IMR-90 (cell line): ENCODE measurements at regions not wholly inside any gene's neighbourhood (a gene's known extent, or its start where the extent isn't known, plus 50 kb on each side); places are given as distances from the start of the nearest gene placed in this dataset.

Experiments used
- ATAC-seq: fragments of 200-7000 bp; cut with Tn5 transposase; 2 replicates; pipeline ENCODE4 v1.9.1; 2020; ENCODE audit warnings: low read depth, mild to moderate bottlenecking, moderate library complexity
- BruUV-seq: library from RNA; stranded (reverse); fragments of 400-500 nt; replicated peaks from 2 replicates; lab custom pipeline; 2021; lab: Mats Ljungman, UMichigan
- CTCF ChIA-PET: fragments of 300-600 bp; formaldehyde crosslinking; extraction: SDS; loops from one replicate; lab custom pipeline; 2021; ENCODE audit warnings: antibody characterized with exemption; lab: Yijun Ruan, JAX
- POLR2A ChIA-PET: fragments of 300-600 bp; sonication (Branson Sonifier 250); formaldehyde crosslinking; loops from one replicate; lab custom pipeline; 2022; ENCODE audit warnings: antibody characterized with exemption; ENCODE audit not compliant: unreplicated experiment; lab: Charles Lee
- DNase-seq: peaks from one replicate; pipeline ENCODE4 v3.0.0; 2013
- H2AFZ ChIP-seq: replicated peaks from 2 replicates; pipeline ENCODE3; 2013; ENCODE audit warnings: low read length, mild to moderate bottlenecking; ENCODE audit not compliant: poor library complexity
- H2AK5ac ChIP-seq: 2 replicates; pipeline ENCODE4 v1.6.1; 2013; ENCODE audit warnings: low read depth, low read length, inconsistent platforms
- H2AK9ac ChIP-seq: replicated peaks from 2 replicates; pipeline ENCODE3; 2013; ENCODE audit warnings: mild to moderate bottlenecking, low read depth, low read length, moderate library complexity; ENCODE audit not compliant: poor library complexity
- H2BK120ac ChIP-seq: 2 replicates; pipeline ENCODE4 v1.6.1; 2013; ENCODE audit warnings: low read depth, low read length, inconsistent platforms
- H2BK15ac ChIP-seq: 3 replicates; pipeline ENCODE4 v1.6.1; 2013; ENCODE audit warnings: low read depth, low read length, inconsistent platforms
- H2BK20ac ChIP-seq: 2 replicates; pipeline ENCODE4 v1.6.1; 2013; ENCODE audit warnings: low read depth, mild to moderate bottlenecking, inconsistent platforms, low read length, moderate library complexity
- H2BK5ac ChIP-seq: 2 replicates; pipeline ENCODE4 v1.6.1; 2013; ENCODE audit warnings: mild to moderate bottlenecking, low read depth, low read length, inconsistent platforms; ENCODE audit not compliant: poor library complexity, severe bottlenecking
- H3K14ac ChIP-seq: replicated peaks from 2 replicates; pipeline ENCODE4 v1.6.1; 2013; ENCODE audit warnings: low read depth, low read length, inconsistent platforms
- H3K18ac ChIP-seq: 2 replicates; pipeline ENCODE4 v1.6.1; 2013; ENCODE audit warnings: low read depth, low read length, control low read depth
- H3K23ac ChIP-seq: 2 replicates; pipeline ENCODE4 v1.6.1; 2013; ENCODE audit warnings: low read depth, low read length, inconsistent platforms
- H3K27ac ChIP-seq: 2 replicates; pipeline ENCODE4 v1.5.1; 2013; ENCODE audit warnings: mild to moderate bottlenecking, control low read depth, low read length; ENCODE audit not compliant: insufficient read depth
- H3K27me3 ChIP-seq: 2 replicates; pipeline ENCODE4 v1.6.1; 2013; ENCODE audit warnings: low read length; ENCODE audit not compliant: control insufficient read depth, insufficient read depth
- H3K36me3 ChIP-seq: 2 replicates; pipeline ENCODE4 v1.6.1; 2013; ENCODE audit warnings: low read length, mixed read lengths; ENCODE audit not compliant: control insufficient read depth, insufficient read depth
- H3K4ac ChIP-seq: 2 replicates; pipeline ENCODE4 v1.6.1; 2013; ENCODE audit warnings: low read depth, low read length, inconsistent platforms
- H3K4me1 ChIP-seq: 2 replicates; pipeline ENCODE4 v1.6.1; 2013; ENCODE audit warnings: low read length, mixed read lengths; ENCODE audit not compliant: control insufficient read depth, insufficient read depth
- H3K4me2 ChIP-seq: 2 replicates; pipeline ENCODE4 v1.6.1; 2013; ENCODE audit warnings: low read depth, mild to moderate bottlenecking, control low read depth, low read length, moderate library complexity
- H3K4me3 ChIP-seq: 2 replicates; pipeline ENCODE4 v1.5.1; 2013; ENCODE audit warnings: low read depth, mild to moderate bottlenecking, control low read depth, low read length, moderate library complexity; ENCODE audit not compliant: insufficient read depth
- H3K56ac ChIP-seq: 2 replicates; pipeline ENCODE4 v1.6.1; 2013; ENCODE audit warnings: low read length, inconsistent platforms; ENCODE audit not compliant: insufficient read depth; ENCODE audit errors: extremely low read depth
- H3K79me1 ChIP-seq, 2 experiments: 2 replicates each; pipeline ENCODE4 v1.6.1; 2013; ENCODE audit warnings: low read length in 2 of 2, inconsistent platforms in 1 of 2, low read depth in 1 of 2
- H3K9ac ChIP-seq: 2 replicates; pipeline ENCODE4 v1.6.1; 2013; ENCODE audit warnings: low read depth, low read length, control low read depth
- H3K9me1 ChIP-seq: 2 replicates; pipeline ENCODE4 v1.6.1; 2013; ENCODE audit warnings: low read length, inconsistent platforms; ENCODE audit not compliant: insufficient read depth
- H3K9me3 ChIP-seq: 2 replicates; pipeline ENCODE4 v1.6.1; 2013; ENCODE audit warnings: low read length; ENCODE audit not compliant: control insufficient read depth, insufficient read depth
- H4K20me1 ChIP-seq: 2 replicates; pipeline ENCODE4 v1.6.1; 2013; ENCODE audit warnings: low read length, inconsistent platforms; ENCODE audit not compliant: insufficient read depth
- H4K5ac ChIP-seq: 2 replicates; pipeline ENCODE4 v1.6.1; 2013; ENCODE audit warnings: mild to moderate bottlenecking, low read depth, low read length, control low read depth
- H4K8ac ChIP-seq, 2 experiments: 2 replicates each; pipeline ENCODE4 v1.6.1; 2013; ENCODE audit warnings: low read depth in 2 of 2, low read length in 2 of 2, control low read depth in 1 of 2, inconsistent platforms in 1 of 2
- H4K91ac ChIP-seq: 2 replicates; pipeline ENCODE4 v1.6.1; 2013; ENCODE audit warnings: low read depth, low read length, inconsistent platforms; ENCODE audit not compliant: insufficient read depth
- CHD1 ChIP-seq: IDR thresholded peaks from 2 replicates; pipeline ENCODE4 v1.6.1; 2012; ENCODE audit warnings: low read depth, low read length, improper control_type of control experiment
- CTCF ChIP-seq: conservative IDR thresholded peaks from 2 replicates; pipeline ENCODE4 v1.5.1; 2012; ENCODE audit warnings: mild to moderate bottlenecking, low read depth, low read length, improper control_type of control experiment
- NFE2L2 ChIP-seq: fragments of 150-350 bp; IDR thresholded peaks from 2 replicates; pipeline ENCODE4 v1.6.1; 2016; ENCODE audit warnings: low read depth, mild to moderate bottlenecking, low read length
- POLR2A ChIP-seq: IDR thresholded peaks from 2 replicates; pipeline ENCODE4 v1.6.1; 2012; ENCODE audit warnings: mild to moderate bottlenecking, low read depth, low read length
- RAD21 ChIP-seq: IDR thresholded peaks from 2 replicates; pipeline ENCODE4 v1.6.1; 2012; ENCODE audit warnings: low read length, improper control_type of control experiment
- RCOR1 ChIP-seq: IDR thresholded peaks from 2 replicates; pipeline ENCODE4 v1.6.1; 2012; ENCODE audit warnings: mild to moderate bottlenecking, low read length, improper control_type of control experiment; ENCODE audit not compliant: insufficient replicate concordance
- RFX5 ChIP-seq: IDR thresholded peaks from 2 replicates; pipeline ENCODE4 v1.8.0; 2012; ENCODE audit warnings: low read depth, mild to moderate bottlenecking, low read length, moderate library complexity
- WGBS, 2 experiments: methylation state at CpG; one replicate each; pipeline versions ENCODE4 v1.1.5 to v1.1.7; 2013; ENCODE audit warnings: missing lambda C conversion rate in 2 of 2; ENCODE audit not compliant: insufficient read length in 1 of 2; ENCODE audit errors: extremely low coverage in 2 of 2; 5-methylcytosine and 5-hydroxymethylcytosine counted together
- dilution Hi-C: fragments of 300-500 bp; cut with HindIII; formaldehyde crosslinking; loops from one replicate; pipeline ENCODE4 v1.14.3; 2018; ENCODE audit warnings: low sequenced_read_pairs; ENCODE audit not compliant: unreplicated experiment
- in situ Hi-C: fragments of 300-500 bp; cut with MboI; formaldehyde crosslinking; loops from 3 replicates; pipeline ENCODE4 v1.14.3; 2019; ENCODE audit warnings: low sequenced_read_pairs, inconsistent platforms, mixed read lengths
- intact Hi-C: fragments of 100-400 bp; cut with micrococcal nuclease; formaldehyde crosslinking; loops from 2 replicates; pipeline ENCODE4 v1.10.0; 2022

- CTCF ChIA-PET, result no interaction called here
- no TSS peak for BruUV-seq
- WGBS, 2 experiments, result 35% methylated on average over 3 of the region's 7 CpGs; no CpG with 5 or more reads in 1 of the 2 experiments
Measured at GRCh38 chr17:13413001-13413400, 188.7 kb downstream of the HS3ST3A1 start.

More at GRCh38 chr17:13413001-13413400, 188.7 kb downstream of the HS3ST3A1 start:
- Histone ChIP-seq H3K23ac (no peak overlapping the region), H4K5ac (no peak overlapping the region), H2BK20ac (peak overlapping the region; percentile 93), H2BK15ac (peak overlapping the region; percentile 94; the same call in 1 of the 3 replicates), H3K4me3 (no peak overlapping the region), H3K4me2 (no peak overlapping the region), H4K91ac (peak overlapping the region; percentile 45), H2AK5ac (peak overlapping the region; percentile 95), H3K4me1 (peaks cover 16% of the 10 kb centered on the region), H3K4ac (peak overlapping the region; percentile 34), H3K56ac (no peak overlapping the region), H3K36me3 (no peaks in the 10 kb centered on the region), H4K8ac (peak overlapping the region; percentile 10 to 75; a peak in 1 of 4 replicates), H2BK5ac (peak overlapping the region; percentile 83), H4K20me1 (no peaks in the 10 kb centered on the region), H3K27me3 (no peaks in the 10 kb centered on the region), H3K27ac (no peak overlapping the region), H2AFZ (peak overlapping the region; percentile 37), H3K9me1 (peaks cover 12% of the 10 kb centered on the region), H3K79me1 (no peaks in the 10 kb centered on the region), H2AK9ac (peak overlapping the region; percentile 49), H3K18ac (peak overlapping the region; percentile 69; the same call in 1 of the 2 replicates), H3K9me3 (no peaks in the 10 kb centered on the region), H3K9ac (no peak overlapping the region), H3K14ac (peak overlapping the region; percentile 78; the same call in 1 of the 2 replicates), H2BK120ac (peak overlapping the region; percentile 93)
- POLR2A ChIA-PET, result no interaction called here
- no peak for TF ChIP-seq POLR2A
- TF ChIP-seq CTCF, result no peak
- TF ChIP-seq RCOR1, result no peak
- no peak for TF ChIP-seq RAD21
- no peak for TF ChIP-seq NFE2L2
- no peak for TF ChIP-seq RFX5
- TF ChIP-seq CHD1, result no peak
- intact Hi-C loops (no loop called here), dilution Hi-C loops (no loop called here), in situ Hi-C loops (no loop called here)
- DNase-seq (peak; percentile 25), ATAC-seq (no peak)
